ENCODE measurements at regions not wholly inside any gene's neighbourhood (a gene's known extent, or its start where the extent isn't known, plus 50 kb on each side); places are given as distances from the start of the nearest gene placed in this dataset.

DNA sequence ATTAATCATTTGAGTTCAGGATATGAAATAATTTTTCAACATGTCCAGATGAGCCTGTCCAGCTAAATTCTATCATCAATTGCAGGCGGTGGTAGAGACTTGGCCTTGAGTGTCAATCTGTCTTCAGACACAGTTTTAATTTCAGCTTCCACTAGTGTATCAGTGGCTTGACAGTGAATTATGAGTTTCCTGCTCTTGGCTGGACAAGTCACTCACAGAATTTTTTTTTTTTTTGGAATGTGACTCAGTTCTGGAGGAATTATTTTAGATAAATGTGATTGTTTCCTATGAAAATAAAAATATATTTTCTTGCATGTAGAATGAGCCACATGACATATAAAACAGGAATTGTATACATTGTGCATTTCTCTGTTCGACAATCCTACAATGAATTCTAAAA lies 319.9 kb upstream of the AKR1E2 start:
- TF ChIP-seq POLR2A (IDR thresholded peaks at IDR 0.05; ENCODE audit: low read depth, low read length) (no peak), TAF1 (IDR thresholded peaks at IDR 0.05; ENCODE audit: borderline replicate concordance, low read depth, low read length) (no peak), POLR2AphosphoS5 (IDR thresholded peaks at IDR 0.05; ENCODE audit: low read depth, low read length) (no peak)

All from GM12892 (cell line).